ENCODE measurements at regions not wholly inside any gene's neighbourhood (a gene's known extent, or its start where the extent isn't known, plus 50 kb on each side); places are given as distances from the start of the nearest gene placed in this dataset.
A peak's percentile ranks its signal among the peaks of the same experiment; 100 is the strongest.

DNA sequence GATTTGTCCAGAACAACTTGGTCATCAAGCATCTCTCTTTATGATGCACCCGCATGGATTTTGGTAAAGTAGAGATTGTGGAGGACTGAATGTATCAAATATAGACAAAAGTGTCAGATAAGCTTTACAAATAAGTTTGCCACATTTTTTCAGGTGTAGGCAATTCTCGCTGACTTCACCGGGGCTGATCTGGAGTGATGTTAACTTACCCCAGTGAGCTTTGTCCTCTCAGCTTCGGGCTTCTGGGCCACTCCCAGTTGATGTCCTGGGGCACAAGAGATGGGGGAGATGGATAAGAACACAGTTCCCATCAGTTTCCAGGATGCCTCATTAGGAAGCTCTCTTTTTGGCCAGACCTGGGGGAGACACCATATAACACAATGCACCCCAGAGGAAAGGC, 117.7 kb downstream of the ETS2 start:
- no peak for DNase-seq

DNA sequence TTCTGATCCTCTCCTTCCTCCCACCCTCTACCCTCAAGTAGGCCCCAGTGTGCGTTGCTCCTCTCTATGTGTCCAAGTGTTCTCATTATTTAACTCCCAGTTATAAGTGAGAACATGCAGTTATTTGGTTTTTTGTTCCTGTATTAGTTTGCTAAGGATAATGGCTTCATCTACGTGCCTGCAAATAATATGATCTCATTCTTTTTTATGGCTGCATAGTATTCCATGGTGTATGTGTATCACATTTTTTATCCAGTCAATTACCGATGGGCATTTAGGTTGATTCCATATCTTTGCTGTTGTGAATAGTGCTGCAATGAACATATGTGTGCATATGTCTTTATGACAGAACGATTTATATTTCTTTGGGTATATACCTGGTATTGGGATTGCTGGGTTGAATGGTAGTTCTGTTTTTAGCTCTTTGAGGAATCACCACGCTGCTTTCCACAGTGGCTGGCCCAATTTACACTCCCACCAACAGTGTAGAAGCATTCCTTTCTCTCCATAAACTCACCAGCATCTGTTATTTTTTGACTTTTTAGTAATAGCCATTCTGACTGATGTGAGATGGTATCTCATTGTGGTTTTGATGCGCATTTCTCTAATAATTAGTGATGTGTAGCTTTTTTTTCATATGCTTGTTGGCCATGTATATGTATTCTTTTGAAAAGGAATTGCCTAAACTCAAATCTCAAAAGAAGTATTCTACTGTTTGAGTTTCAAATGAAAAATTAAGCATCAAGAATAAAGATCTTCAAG, 116.9 kb downstream of the ETS2 start:
- DNase-seq: no peak

DNA sequence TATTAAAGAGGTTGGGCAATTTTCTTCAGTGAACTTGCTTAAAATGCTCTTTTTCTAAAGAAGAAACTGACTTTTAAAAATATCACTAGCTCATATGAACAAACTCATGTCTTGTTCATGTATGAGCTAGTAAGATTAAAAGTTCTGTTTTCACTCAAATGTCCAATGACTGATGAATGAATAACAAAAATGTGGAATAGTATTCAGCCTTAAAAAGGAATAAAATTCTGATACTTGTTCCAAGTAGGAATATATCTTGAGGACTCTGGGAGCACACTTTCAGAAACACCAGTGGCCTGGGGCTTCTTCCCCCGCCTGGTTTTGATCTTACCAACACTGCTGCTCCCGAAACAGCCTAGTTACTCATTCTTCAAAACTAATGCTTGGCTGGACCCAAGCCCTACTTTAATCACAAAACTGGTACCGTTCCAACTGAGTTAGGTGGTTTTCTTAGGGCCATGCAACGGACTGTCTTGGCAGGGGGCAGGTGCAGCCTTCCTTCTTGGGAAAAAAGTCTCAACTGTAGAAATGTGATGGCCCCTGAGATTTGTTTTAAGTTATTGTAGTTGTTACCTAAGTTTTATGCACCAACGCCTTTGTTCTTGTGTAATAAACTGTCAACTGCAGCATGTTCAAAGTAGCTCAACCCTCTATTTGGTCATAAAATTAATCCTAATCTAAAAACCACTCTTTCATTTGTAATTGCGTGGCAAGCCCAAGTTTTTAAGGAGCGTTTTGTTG, 116.0 kb downstream of the ETS2 start:
- no peak for DNase-seq

DNA sequence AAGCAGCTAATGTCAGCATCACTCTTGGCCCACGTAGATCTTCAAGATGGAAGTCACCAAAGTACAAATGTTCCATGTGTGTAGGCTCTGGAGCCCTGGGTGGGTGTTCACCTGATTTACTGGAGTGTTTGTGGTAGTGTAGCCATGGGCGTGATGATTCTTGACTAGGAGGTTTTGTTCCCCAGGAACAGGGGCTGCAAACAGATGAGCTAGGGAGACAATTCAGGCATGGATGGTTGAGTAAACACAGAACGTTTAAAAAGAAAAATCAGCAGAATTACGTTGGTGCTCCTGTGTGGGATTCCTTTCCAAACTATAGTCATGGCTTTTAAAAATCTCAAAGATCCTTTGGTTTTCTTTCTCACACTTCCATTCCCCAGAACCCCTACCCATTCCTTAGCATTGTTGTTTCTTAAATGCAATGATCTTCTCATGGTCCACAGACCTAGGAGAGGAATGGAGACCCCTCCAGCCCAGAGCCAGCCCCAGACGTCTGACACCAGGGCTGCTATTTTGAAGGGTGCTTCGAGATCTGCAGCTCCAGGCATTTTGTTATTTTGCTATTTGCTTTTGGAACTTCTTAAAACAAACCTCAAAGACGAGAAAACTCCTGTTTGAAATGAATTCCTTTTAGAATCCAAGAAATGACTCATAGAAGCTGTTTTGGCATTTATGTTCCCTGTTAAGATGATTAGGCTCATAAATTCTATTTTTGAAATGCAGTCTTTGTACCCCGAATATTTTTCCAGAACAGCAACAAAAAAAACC, 115.1 kb downstream of the ETS2 start:
- DNase-seq: no peak

DNA sequence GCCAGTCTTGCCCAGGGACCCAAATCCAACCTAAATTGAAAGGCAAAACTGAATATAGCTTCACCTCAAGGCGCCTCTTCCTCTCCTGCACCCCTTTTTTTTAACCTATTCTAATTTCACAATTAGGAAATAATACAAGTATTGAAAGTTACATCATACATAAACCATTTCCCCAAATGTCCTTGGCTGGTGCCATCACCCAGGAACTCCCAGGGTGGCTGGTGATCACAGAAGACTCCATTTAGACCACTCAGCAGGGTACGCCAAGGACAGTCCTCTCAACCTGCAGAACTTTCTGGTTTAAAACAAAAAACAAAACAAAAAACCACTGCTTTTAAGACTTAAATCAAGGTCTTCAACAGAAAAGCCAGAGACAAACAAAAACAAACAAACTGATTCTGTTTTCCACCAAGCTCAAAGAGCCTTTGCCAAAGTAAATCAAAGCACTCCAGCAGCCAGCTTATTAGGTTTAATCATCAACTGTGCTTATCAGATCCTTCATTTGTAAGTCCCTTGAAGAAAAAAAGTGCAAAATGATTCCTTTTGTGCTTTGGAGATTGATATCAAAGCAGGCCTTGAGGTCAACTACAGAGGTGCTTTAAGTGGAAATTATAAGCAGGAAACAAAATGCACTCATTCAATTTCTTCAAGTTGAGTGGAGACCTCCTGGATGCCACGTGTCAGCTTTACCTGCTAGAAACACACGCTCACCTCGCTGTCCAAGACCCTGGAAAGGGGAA, 113.0 kb downstream of the ETS2 start:
- DNase-seq: no peak

DNA sequence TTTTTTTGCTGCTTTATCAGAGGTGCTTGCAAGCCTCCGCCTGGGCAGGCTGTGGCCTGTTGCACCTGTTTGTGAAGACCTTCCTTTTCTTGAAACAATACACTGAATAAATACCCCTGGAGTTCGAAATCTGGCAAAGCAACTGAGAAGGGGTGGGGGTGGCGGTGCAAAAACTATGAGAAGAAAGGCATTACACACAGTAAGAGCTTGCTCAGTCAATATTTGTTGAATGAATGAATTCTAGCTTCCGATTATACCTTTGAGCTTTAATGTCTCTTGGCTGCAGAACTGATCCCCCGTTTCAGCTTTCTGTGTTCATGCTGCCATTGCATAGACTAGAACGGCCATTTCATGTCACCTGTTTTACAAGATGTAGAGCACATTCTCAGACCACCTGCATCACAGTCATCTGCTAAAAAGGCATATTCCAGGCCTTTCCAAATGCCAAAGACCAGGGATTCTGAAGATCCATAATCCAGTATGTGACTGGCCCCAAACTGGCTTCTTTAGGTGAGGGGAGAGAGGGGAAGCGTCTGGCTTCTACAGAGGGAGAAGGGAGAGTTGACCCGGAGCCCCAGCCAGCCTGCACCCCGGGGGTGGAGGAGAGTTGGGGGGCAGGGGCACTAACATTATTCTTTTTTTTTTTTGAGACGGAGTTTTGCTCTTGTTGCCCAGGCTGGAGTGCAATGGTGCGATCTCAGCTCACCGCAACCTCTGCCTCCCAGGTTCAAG, 111.5 kb downstream of the ETS2 start:
- DNase-seq: peak; percentile 31 to 62

DNA sequence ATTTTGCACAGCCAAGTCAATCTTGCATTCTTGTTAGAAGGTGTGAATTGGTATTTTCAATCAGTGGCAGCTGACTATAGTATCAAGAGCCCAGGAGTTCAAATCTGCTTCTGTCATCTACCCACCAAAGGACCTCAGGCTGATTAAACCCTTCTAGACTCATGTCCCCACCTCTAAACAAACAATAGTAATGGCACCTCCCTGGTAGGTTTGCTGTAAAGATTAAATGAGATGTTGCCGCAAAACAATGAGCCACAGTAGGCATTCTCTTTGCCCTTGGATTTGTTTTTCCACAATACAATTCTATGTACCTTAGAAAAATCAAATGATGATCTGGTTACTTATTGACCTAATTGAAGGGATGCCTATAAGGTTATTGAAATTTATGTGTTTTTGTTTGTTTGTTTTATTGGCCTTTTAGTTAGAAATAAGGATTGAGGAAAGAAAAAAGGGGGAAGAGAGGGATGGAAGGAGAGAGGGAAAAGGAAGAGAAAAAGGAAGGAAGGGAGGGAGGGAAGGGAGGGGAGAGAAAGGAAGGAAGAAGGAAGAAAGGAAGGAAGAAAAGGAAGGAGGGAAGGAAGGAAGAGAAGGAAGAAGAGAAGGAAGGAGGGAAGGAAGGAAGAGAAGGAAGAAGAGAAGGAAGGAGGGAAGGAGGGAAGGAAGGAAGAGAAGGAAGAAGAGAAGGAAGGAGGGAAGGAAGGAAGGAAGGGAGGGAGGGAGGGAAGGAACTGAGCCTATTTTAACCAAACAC, 110.7 kb downstream of the ETS2 start:
- no peak for DNase-seq

DNA sequence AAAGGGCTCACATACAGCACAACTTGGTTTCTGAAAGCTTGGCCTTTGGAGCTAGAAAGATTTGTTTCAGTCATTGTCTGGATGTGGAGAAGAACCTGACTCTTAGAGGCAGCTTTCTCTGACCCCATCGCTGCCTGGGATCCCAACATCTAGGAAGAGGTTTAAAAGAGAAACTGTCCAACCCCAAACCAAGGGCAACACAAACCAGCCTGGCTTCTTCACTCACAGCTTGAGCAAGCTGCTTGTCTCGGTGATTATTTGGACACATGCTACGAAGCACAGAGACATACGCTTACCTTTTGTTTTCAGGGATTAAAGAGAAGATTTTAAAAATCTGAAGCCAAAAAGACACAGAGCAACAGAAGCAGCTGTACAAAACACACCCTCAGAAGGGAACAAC, 109.8 kb downstream of the ETS2 start:
- DNase-seq: no peak

DNA sequence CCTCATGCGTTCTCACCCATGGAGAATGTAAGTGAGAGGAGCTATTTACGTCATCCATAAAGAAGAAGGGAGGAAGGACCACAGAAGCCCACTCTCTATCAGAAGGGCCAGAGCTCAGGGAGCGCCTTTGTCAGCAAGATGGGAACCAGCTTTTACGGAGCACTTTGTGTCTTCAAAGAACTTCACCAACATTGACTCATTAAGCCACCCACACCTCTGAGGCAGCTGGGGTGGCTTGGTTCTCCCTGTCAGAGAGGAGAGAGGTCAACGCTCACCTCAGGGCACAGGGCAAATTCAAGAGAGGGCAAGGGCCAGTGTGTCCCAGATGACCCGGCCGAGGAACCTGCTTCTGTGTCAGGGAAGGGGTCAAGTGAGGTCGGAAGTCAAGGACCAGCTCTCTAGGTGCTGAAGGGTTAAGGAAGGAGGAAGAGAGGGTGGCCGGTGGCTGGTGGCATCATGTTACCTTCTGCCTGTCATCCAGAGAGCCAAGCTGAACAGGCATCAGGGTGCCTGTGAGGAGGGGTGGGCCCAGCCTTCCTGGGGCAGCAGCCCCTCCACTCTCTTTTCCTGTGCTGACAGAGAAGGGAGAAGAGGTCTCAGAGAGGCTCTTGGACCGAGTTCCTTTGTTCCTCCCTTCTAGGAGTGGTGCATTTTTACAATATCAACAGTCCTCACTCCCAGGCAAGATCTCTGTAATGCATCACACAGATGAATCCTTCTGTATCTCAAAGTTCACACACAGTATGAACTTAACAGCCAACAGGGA, 109.0 kb downstream of the ETS2 start:
- DNase-seq: no peak

DNA sequence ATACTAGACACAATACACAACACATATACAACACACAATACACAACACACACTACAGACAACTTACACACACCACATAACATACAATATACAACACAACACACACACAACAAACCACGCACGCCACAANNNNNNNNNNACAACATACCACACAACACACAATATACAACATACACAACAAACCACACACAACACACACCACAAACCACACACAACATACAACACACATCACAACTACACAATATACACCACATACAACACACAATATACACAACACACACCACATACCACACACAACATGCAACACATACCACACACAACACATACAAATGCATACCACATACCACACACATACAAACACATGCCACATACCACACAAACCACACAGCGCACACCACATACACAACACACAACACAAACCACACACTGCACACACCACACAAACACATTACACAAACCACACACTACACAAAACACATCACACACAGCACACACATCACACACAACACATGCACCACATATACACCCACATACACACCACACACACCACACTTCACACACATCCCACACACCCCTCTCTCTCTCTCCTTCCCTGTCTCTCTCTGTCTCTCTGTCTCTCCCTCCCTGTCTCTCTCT, 108.3 kb downstream of the ETS2 start:
- no peak for DNase-seq

DNA sequence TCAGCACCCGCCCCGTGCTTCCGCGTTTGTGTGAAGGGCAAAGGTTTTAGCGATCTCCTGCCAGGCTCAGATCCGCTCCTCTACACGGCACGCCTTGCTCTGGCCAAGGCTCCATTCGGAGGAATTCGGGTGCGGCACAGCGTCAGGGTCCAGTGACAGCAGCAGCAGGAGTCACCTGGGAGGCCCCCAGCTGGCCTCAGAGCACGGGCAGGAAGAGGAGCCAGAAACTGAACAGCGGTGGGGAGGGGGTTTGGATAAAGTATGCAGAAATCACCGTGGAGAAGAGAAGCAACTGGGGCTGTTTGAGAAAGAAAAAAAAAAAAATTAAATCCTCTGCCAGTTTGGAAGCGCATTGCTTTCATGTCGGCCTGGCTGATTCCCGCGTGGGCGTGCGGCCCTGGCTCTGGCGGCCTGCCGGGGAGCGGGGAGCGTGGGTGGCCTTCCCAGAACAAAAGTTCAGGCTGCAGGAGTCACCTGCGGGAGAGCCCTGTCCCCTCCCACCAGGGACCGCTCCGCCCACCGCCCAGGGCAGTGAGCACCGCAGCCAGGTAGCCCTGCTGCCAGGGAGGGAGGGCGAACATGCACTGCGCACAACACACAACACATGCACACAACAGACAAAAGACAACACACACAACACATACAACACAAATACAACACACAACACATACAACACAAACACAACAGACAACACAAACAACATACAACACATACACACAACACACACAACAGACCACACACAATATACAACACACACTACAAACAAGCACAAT, 107.6 kb downstream of the ETS2 start:
- peak; percentile 14 for DNase-seq

DNA sequence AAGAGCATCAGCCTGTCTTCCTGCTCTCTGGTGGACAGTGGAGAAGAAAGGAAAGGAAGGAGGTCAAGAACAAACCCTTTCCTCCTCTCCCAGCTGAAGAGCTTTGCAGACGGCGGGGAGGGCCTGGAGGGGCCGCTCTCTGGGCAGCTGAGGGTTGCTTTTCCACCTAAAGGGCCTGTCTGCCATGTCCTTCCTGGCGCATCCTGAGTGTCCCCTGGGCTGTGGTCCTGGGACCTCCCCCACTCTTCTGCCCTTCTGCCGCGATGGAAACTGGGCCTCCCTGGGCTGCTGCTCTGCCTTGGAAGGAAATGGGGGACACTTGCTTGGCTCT, 107.0 kb downstream of the ETS2 start:
- no peak for DNase-seq

DNA sequence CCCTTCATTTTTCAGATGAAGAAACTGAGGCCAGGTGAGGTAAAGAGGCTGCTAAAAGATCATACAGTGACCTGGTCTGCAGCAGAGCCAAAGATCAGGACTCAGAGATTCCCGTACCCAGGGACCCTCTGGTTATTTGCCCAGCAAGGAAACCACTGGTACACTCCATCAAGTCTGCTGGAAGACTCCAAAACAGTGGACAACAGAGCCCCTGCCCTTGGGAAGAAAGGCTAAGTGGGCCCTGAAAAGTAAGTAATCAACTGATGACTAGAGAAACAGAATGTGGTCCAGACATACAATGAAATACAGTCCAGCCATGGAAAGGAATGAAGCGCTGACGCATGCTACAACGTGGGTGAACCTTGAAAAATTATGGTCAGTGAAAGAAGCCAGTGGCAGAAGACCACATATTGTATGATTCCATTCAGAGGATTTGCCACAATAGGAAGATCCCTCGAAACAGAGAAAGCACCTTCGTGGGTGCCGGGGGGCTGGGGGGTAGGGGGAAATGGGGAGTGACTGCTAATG, 106.4 kb downstream of the ETS2 start:
- DNase-seq: no peak

DNA sequence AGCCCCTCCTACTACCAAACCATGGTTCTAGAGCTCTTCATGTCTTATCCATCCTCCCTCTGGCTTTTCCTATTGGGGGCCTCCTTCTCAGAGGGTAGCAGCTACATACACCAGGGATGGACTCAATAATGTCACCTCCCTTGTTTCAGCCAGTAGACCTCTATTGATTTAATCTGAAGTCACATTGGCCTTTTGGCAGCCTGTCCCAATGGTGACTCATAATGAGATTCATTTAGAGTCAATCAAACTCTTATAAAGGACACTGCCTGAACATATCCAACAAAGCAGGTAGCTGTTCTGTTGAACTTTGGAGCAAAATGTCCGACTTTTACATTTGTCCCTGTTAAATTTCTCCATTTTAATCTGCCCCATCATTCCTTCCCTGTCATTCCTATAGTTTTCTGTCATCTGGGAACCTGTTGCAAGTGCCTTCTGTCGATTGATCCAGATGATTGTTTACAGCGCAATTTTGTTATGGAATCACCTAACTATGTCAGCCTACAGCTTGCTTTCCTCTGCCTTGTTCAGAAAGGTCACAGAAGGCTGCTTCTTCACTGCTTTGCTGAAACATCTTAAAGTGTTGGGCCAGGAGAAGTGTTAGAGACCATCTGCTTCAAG, 105.9 kb downstream of the ETS2 start:
- no peak for DNase-seq

DNA sequence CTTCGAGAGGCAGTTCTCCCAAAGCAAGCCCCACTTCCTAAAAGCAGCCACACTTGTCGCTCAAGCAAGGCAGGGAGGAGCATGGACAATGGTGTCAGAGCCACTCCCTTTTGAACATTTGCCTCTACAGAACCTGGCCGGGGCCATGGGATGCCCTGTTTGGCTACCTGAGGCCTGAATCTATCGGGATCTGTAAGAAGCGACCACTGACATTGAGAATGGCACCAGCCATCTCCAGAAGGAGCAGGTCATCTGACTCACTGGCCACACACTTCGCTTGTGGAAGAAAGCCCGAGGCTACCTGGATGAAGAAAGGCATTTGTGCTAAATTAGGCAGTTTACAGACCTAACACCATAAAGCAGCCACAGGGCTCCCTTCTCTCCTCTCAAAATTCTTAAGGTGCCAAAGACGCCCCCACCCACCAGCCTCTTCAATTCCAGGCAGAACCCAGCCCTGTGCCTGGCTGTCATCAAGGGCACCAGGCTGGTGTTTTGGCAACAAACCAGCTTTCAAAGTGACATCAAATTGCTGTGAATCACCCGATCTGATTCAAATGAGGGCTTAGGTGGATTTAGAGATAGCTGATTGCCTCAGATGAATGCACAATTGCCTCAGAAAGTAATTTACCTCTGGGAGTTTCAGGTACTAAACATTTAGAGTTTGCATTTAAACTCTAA, 104.8 kb downstream of the ETS2 start:
- peak in 1 of 2 experiments; percentile 29 for DNase-seq

DNA sequence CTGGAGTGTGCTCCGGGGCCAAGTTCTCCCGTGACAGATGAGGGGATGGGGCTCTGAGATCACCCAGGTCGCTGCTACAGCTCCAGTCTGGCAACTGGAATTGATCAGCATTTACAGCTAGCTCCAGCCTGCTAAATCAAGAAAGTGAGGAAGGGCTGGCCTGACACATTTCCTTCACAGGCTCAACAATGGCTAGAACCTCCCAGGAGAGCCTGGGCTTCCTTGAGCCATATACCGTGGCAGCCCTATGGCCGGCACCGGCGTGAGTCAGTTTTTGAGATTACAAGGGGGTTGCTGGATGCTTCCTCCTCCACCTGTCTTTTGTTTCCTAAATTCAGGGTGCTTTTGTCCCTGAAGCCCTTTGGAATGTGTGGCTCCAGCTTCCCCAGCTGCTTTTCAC, 104.2 kb downstream of the ETS2 start:
- DNase-seq: no peak

DNA sequence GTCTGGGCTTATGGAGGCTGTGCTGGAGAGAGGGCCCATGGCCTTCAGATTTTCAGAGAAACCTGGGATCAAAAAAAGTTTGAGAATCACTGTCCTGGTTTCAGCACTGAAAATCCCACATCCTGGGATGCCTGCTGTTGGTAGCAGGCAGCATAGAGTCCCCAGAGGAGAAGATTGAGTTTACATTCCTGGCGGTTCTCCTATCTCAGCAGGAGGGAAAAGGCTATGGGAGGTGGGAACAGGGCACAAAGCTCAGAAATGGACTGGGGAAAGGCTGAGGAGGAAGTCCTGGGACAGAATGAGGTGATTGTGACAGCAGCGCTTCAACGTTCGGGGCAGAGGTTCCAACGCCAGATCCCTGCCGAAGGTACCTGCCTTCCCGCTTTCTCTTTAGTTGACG, 103.4 kb downstream of the ETS2 start:
- no peak for DNase-seq

DNA sequence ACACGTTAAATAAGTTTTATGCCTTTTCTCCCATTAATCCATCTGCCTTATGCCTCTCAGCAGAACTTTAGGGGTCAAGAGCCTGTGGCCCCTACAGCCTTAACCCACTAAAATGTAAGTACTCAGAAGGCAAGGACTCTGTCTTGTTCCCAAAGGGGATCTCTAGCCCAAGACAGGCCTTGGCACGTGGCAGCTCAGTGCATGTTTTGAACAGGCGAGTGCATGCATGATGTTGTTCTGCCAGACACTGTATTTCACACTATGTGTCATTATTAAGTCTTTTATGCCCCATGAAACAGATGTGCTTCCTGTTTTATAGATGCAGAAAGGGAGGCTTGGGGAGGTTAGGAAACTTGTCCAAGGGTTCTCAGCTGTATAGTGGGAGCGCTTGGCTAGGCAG, 102.8 kb downstream of the ETS2 start:
- no peak for DNase-seq

Data from NCI-H1930 (cell line).